MCF 10A (cell line): ENCODE measurements at regions not wholly inside any gene's neighbourhood (a gene's known extent, or its start where the extent isn't known, plus 50 kb on each side); places are given as distances from the start of the nearest gene placed in this dataset.

Experiments
- BruUV-seq: library from RNA; stranded (reverse); fragments of 400-500 nt; replicated peaks from 2 replicates; lab custom pipeline; 2021; lab: Mats Ljungman, UMichigan
- CTCF ChIA-PET: fragments of 300-600 bp; sonication (Branson Sonifier 250); formaldehyde crosslinking; extraction: SDS; loops from one replicate; lab custom pipeline; 2021; ENCODE audit warnings: antibody characterized with exemption, inconsistent platforms; lab: Yijun Ruan, JAX
- POLR2A ChIA-PET: fragments of 300-600, 350-650 bp; sonication (Branson Sonifier 250); formaldehyde crosslinking; extraction: SDS; loops from one replicate; lab custom pipeline; 2020; ENCODE audit warnings: antibody characterized with exemption, inconsistent platforms; lab: Yijun Ruan, JAX
- DNase-seq: peaks from one replicate; pipeline ENCODE4 v3.0.0-alpha.2; 2018; ENCODE audit not compliant: unreplicated experiment
- H3K27ac Mint-ChIP-seq: one replicate; pipeline ENCODE4 v1.8.0; 2022; ENCODE audit warnings: mild to moderate bottlenecking, low read depth, mixed read lengths; ENCODE audit not compliant: unreplicated experiment
- H3K27me3 Mint-ChIP-seq: one replicate; pipeline ENCODE4 v1.8.0; 2022; ENCODE audit warnings: mixed read lengths; ENCODE audit not compliant: insufficient read depth, unreplicated experiment
- H3K36me3 Mint-ChIP-seq: one replicate; pipeline ENCODE4 v1.8.0; 2022; ENCODE audit warnings: mild to moderate bottlenecking, moderate library complexity, mixed read lengths; ENCODE audit not compliant: insufficient read depth, unreplicated experiment
- H3K4me1 Mint-ChIP-seq: one replicate; pipeline ENCODE4 v1.8.0; 2022; ENCODE audit warnings: mixed read lengths; ENCODE audit not compliant: insufficient read depth, unreplicated experiment
- H3K4me3 Mint-ChIP-seq: one replicate; pipeline ENCODE4 v1.8.0; 2022; ENCODE audit warnings: mild to moderate bottlenecking, moderate library complexity, mixed read lengths; ENCODE audit not compliant: unreplicated experiment
- H3K9me3 Mint-ChIP-seq: one replicate; pipeline ENCODE4 v1.8.0; 2022; ENCODE audit warnings: mixed read lengths; ENCODE audit not compliant: unreplicated experiment
- intact Hi-C: fragments of 100-400 bp; cut with micrococcal nuclease; formaldehyde crosslinking; loops from 2 replicates; pipeline ENCODE4 v1.14.1; 2022
- TF ChIP-seq, protein P1 (sequence below): fragments of 200-600 bp; IDR thresholded peaks from one replicate; pipeline ENCODE4 v1.8.0; 2022; ENCODE audit warnings: antibody characterized with exemption, mild to moderate bottlenecking; ENCODE audit not compliant: unreplicated experiment

DNA sequence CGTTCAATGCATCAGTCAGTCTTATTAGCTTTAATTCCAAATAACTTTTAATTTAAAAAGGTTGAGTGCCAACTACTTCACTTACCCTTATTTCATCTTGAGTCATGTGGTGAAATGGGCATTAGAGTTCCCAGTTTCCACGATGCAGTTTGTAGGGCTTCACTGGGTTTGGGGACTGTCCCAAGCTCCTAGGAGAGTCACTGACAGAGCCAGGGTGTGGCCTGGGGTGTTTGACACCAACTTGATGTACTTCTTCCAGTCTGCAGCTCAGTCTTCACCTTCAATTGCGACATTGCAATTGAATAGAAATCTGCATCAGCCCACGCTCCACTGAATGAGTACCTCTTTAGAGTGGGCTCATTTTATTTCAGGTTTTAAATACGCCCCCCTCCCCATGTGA is 165.3 kb downstream of the ARL4C start:
- Mint-ChIP-seq H3K36me3 (no peaks in the 10 kb centered on the region), H3K9me3 (no peaks in the 10 kb centered on the region), H3K27me3 (peaks cover 17% of the 10 kb centered on the region), H3K4me1 (peaks cover 6% of the 10 kb centered on the region), H3K27ac (no peak overlapping the region), H3K4me3 (no peak overlapping the region)
- intact Hi-C loops = no loop called here
- TF ChIP-seq, protein P1, sequence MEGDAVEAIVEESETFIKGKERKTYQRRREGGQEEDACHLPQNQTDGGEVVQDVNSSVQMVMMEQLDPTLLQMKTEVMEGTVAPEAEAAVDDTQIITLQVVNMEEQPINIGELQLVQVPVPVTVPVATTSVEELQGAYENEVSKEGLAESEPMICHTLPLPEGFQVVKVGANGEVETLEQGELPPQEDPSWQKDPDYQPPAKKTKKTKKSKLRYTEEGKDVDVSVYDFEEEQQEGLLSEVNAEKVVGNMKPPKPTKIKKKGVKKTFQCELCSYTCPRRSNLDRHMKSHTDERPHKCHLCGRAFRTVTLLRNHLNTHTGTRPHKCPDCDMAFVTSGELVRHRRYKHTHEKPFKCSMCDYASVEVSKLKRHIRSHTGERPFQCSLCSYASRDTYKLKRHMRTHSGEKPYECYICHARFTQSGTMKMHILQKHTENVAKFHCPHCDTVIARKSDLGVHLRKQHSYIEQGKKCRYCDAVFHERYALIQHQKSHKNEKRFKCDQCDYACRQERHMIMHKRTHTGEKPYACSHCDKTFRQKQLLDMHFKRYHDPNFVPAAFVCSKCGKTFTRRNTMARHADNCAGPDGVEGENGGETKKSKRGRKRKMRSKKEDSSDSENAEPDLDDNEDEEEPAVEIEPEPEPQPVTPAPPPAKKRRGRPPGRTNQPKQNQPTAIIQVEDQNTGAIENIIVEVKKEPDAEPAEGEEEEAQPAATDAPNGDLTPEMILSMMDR = no peak
- no TSS peak for BruUV-seq
- DNase-seq = no peak
- ChIA-PET CTCF (no interaction called here), POLR2A (interaction anchor here (0.6 to 0.8 kb wide), 2 partner anchors 36 to 1063 kb away, joined by 3 to 4 read pairs; no protein-coding TSS in a partner anchor)

DNA sequence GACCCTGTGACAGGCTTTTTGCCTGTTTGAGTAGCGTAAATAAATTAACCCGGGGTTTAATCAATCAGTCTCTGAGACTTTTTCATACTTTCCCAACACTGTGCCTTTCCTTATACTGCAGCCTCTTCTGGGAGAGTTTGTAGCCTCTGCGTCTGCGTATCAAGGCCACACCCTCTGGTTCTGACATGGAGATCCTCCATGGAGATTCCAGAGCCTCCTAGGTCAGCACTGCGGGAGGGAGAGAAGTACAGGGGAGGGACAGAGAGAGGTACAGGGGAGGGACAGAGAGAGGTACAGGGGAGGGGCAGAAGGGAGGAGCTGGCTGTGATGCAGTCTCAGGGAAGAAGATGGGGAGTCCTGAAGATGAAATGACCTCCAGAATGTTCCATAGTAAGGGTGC is 166.0 kb downstream of the ARL4C start:
- intact Hi-C loops = no loop called here
- POLR2A ChIA-PET = interaction anchor here (0.6 to 0.8 kb wide), 3 partner anchors 36 to 1064 kb away, joined by 3 to 4 read pairs (median 3); no protein-coding TSS in a partner anchor

DNA sequence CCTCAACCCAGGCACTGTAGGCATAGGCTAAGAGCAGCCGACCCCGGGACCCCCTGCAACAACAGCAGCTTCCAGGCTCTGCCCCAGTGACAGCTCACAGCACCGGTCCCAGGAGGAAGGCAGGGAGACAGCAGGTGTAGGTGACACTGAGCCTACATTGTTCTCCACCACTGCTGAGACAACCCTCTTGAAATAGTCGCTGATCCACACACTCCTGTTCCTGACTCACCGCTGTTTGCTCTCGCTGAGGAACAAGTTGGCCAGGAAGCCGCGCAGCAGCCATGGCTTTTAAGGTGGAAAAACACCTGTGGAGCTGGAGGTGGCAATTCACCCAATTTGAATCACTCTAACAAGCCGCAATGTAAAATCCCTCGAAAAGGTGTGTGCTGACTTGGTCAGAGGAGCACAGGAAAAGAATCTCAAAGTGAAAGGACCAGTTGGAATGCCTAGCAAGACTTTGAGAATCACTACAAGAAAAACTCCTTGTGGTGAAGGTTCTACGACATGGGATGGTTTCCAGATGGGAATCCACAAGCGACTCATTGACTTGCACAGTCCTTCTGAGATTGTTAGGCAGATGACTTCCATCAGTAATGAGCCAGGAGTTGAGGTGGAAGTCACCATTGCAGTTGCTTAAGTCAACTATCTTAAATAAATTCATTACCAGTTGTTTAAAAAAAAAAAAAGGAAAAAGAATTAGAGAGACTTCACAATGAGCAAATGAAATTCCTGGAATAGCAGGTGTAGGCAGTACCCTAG is 167.5 kb downstream of the ARL4C start:
- peaks cover 6% of the 10 kb centered on the region for H3K4me1 Mint-ChIP-seq
- H3K36me3 Mint-ChIP-seq = no peaks in the 10 kb centered on the region
- no peak for DNase-seq
- ChIA-PET CTCF (no interaction called here), POLR2A (no interaction called here)
- no peak overlapping the region for H3K4me3 Mint-ChIP-seq
- H3K27ac Mint-ChIP-seq = no peak overlapping the region
- TF ChIP-seq, protein P1 = no peak
- BruUV-seq = no TSS peak
- intact Hi-C loops = no loop called here
- H3K27me3 Mint-ChIP-seq = peaks cover 17% of the 10 kb centered on the region
- H3K9me3 Mint-ChIP-seq = no peaks in the 10 kb centered on the region

More for the DNA sequence above, 166.0 kb downstream of the ARL4C start:
- no TSS peak for BruUV-seq
- no peak for DNase-seq
- no peaks in the 10 kb centered on the region for H3K36me3 Mint-ChIP-seq
- H3K27me3 Mint-ChIP-seq = peaks cover 17% of the 10 kb centered on the region
- H3K4me1 Mint-ChIP-seq = peaks cover 6% of the 10 kb centered on the region
- no peak overlapping the region for H3K4me3 Mint-ChIP-seq
- H3K27ac Mint-ChIP-seq = no peak overlapping the region
- TF ChIP-seq, protein P1 = no peak
- no peaks in the 10 kb centered on the region for H3K9me3 Mint-ChIP-seq
- CTCF ChIA-PET = no interaction called here

DNA sequence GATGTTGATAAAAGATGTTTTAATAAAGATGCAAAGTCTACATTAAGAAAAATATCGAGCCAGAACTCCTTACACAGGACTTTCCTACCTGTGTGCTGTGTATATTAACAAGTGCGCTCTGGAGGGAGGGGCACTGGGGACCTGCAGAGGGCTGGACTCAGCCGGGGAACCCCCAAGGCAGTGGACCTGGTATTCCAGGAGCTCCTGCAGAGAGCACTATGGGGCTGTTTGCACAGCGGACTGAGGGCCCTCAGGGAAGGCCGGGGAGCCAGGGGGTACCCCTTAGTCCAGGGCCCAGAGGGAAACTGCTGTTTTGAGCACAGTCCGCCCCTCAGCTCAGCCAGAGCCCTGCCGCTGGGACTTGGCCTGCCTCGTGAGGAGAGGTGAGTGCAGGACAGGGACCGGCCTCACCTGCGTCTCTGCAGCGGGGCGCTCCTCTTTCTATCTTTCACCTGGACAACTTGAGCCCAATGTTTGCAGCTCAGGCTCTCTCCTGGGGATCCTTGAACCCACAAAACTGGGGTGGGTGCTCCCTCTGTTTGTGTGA is 168.4 kb downstream of the ARL4C start:
- peaks cover 6% of the 10 kb centered on the region for H3K4me1 Mint-ChIP-seq
- H3K36me3 Mint-ChIP-seq = no peaks in the 10 kb centered on the region
- no TSS peak for BruUV-seq
- DNase-seq = no peak
- TF ChIP-seq, protein P1 = no peak
- ChIA-PET POLR2A (no interaction called here), CTCF (no interaction called here)
- no peak overlapping the region for H3K27ac Mint-ChIP-seq
- intact Hi-C loops = no loop called here
- no peak overlapping the region for H3K4me3 Mint-ChIP-seq
- H3K9me3 Mint-ChIP-seq = no peaks in the 10 kb centered on the region
- peaks cover 17% of the 10 kb centered on the region for H3K27me3 Mint-ChIP-seq
